ENCODE measurements at regions not wholly inside any gene's neighbourhood (a gene's known extent, or its start where the extent isn't known, plus 50 kb on each side); places are given as distances from the start of the nearest gene placed in this dataset.

GRCh38 chr4:123503698-123504363 lies 107.2 kb downstream of the SPRY1 start:
- H3K9ac ChIP-seq (ENCODE audit: low read length) = no peak overlapping the region
- no peak overlapping the region for H3K4me3 ChIP-seq (ENCODE audit: low read depth in 1 of 2, low read length in 2 of 2)
- no peaks in the 10 kb centered on the region for H3K9me3 ChIP-seq (ENCODE audit: low read length)
- peaks cover 7% of the 10 kb centered on the region for H3K4me1 ChIP-seq (ENCODE audit: insufficient read depth, low read length)
- H3K27me3 ChIP-seq (ENCODE audit: control insufficient read depth in 1 of 2, insufficient read depth in 2 of 2, low read length in 2 of 2) = no peaks in the 10 kb centered on the region
- H3K36me3 ChIP-seq (ENCODE audit: insufficient read depth, low read length) = no peaks in the 10 kb centered on the region
- H3K27ac ChIP-seq (ENCODE audit: low read depth, low read length) = no peak overlapping the region

GRCh38 chr4:123505095-123506010 lies 108.8 kb downstream of the SPRY1 start:
- Histone ChIP-seq H3K27me3 (ENCODE audit: control insufficient read depth in 1 of 2, insufficient read depth in 2 of 2, low read length in 2 of 2) (no peaks in the 10 kb centered on the region), H3K9me3 (ENCODE audit: low read length) (no peaks in the 10 kb centered on the region), H3K4me3 (ENCODE audit: low read depth in 1 of 2, low read length in 2 of 2) (peak overlapping the region; percentile 28 to 64), H3K4me1 (ENCODE audit: insufficient read depth, low read length) (peaks cover 7% of the 10 kb centered on the region), H3K36me3 (ENCODE audit: insufficient read depth, low read length) (no peaks in the 10 kb centered on the region), H3K9ac (ENCODE audit: low read length) (peak overlapping the region; percentile 37), H3K27ac (ENCODE audit: low read depth, low read length) (peak overlapping the region; percentile 45)

- Histone ChIP-seq H3K36me3 (ENCODE audit: insufficient read depth, low read length) (no peaks in the 10 kb centered on the region), H3K27me3 (ENCODE audit: control insufficient read depth in 1 of 2, insufficient read depth in 2 of 2, low read length in 2 of 2) (no peaks in the 10 kb centered on the region), H3K4me3 (ENCODE audit: low read depth in 1 of 2, low read length in 2 of 2) (peak overlapping the region; percentile 28 to 64), H3K9ac (ENCODE audit: low read length) (no peak overlapping the region), H3K4me1 (ENCODE audit: insufficient read depth, low read length) (peaks cover 7% of the 10 kb centered on the region), H3K9me3 (ENCODE audit: low read length) (no peaks in the 10 kb centered on the region), H3K27ac (ENCODE audit: low read depth, low read length) (peak overlapping the region; percentile 13)
Measured at GRCh38 chr4:123506011-123506695, 109.6 kb downstream of the SPRY1 start.

GRCh38 chr4:123507376-123507775 lies 110.8 kb downstream of the SPRY1 start:
- peaks cover 7% of the 10 kb centered on the region for H3K4me1 ChIP-seq (ENCODE audit: insufficient read depth, low read length)

GRCh38 chr4:123510221-123510620 lies 113.6 kb downstream of the SPRY1 start:
- Histone ChIP-seq H3K36me3 (ENCODE audit: insufficient read depth, low read length) (no peaks in the 10 kb centered on the region), H3K9ac (ENCODE audit: low read length) (no peak overlapping the region), H3K9me3 (ENCODE audit: low read length) (no peaks in the 10 kb centered on the region), H3K4me3 (ENCODE audit: low read depth in 1 of 2, low read length in 2 of 2) (no peak overlapping the region), H3K27ac (ENCODE audit: low read depth, low read length) (no peak overlapping the region), H3K27me3 (ENCODE audit: control insufficient read depth in 1 of 2, insufficient read depth in 2 of 2, low read length in 2 of 2) (no peaks in the 10 kb centered on the region), H3K4me1 (ENCODE audit: insufficient read depth, low read length) (peaks cover 7% of the 10 kb centered on the region)

More at GRCh38 chr4:123507376-123507775, 110.8 kb downstream of the SPRY1 start:
- Histone ChIP-seq H3K27ac (ENCODE audit: low read depth, low read length) (no peak overlapping the region), H3K27me3 (ENCODE audit: control insufficient read depth in 1 of 2, insufficient read depth in 2 of 2, low read length in 2 of 2) (no peaks in the 10 kb centered on the region), H3K4me3 (ENCODE audit: low read depth in 1 of 2, low read length in 2 of 2) (no peak overlapping the region), H3K36me3 (ENCODE audit: insufficient read depth, low read length) (no peaks in the 10 kb centered on the region), H3K9me3 (ENCODE audit: low read length) (no peaks in the 10 kb centered on the region), H3K9ac (ENCODE audit: low read length) (no peak overlapping the region)

- Histone ChIP-seq H3K9me3 (ENCODE audit: low read length) (no peaks in the 10 kb centered on the region), H3K9ac (ENCODE audit: low read length) (no peak overlapping the region), H3K4me1 (ENCODE audit: insufficient read depth, low read length) (peaks cover 7% of the 10 kb centered on the region), H3K27me3 (ENCODE audit: control insufficient read depth in 1 of 2, insufficient read depth in 2 of 2, low read length in 2 of 2) (no peaks in the 10 kb centered on the region), H3K27ac (ENCODE audit: low read depth, low read length) (no peak overlapping the region), H3K4me3 (ENCODE audit: low read depth in 1 of 2, low read length in 2 of 2) (no peak overlapping the region), H3K36me3 (ENCODE audit: insufficient read depth, low read length) (no peaks in the 10 kb centered on the region)
Measured at GRCh38 chr4:123510659-123511058, 114.1 kb downstream of the SPRY1 start.

- no peaks in the 10 kb centered on the region for H3K36me3 ChIP-seq (ENCODE audit: insufficient read depth, low read length)
Measured at GRCh38 chr4:123516576-123516975, 120.0 kb downstream of the SPRY1 start.

GRCh38 chr4:123517176-123517575 lies 120.6 kb downstream of the SPRY1 start:
- H3K36me3 ChIP-seq (ENCODE audit: insufficient read depth, low read length) = no peaks in the 10 kb centered on the region
- H3K4me3 ChIP-seq (ENCODE audit: low read depth in 1 of 2, low read length in 2 of 2) = no peak overlapping the region
- no peak overlapping the region for H3K27ac ChIP-seq (ENCODE audit: low read depth, low read length)
- H3K4me1 ChIP-seq (ENCODE audit: insufficient read depth, low read length) = no peaks in the 10 kb centered on the region
- no peak overlapping the region for H3K9ac ChIP-seq (ENCODE audit: low read length)
- H3K27me3 ChIP-seq (ENCODE audit: control insufficient read depth in 1 of 2, insufficient read depth in 2 of 2, low read length in 2 of 2) = no peaks in the 10 kb centered on the region
- H3K9me3 ChIP-seq (ENCODE audit: low read length) = no peaks in the 10 kb centered on the region

More at GRCh38 chr4:123516576-123516975, 120.0 kb downstream of the SPRY1 start:
- H3K4me3 ChIP-seq (ENCODE audit: low read depth in 1 of 2, low read length in 2 of 2) = no peak overlapping the region
- no peaks in the 10 kb centered on the region for H3K9me3 ChIP-seq (ENCODE audit: low read length)
- H3K27me3 ChIP-seq (ENCODE audit: control insufficient read depth in 1 of 2, insufficient read depth in 2 of 2, low read length in 2 of 2) = no peaks in the 10 kb centered on the region
- no peak overlapping the region for H3K27ac ChIP-seq (ENCODE audit: low read depth, low read length)
- H3K9ac ChIP-seq (ENCODE audit: low read length) = no peak overlapping the region
- no peaks in the 10 kb centered on the region for H3K4me1 ChIP-seq (ENCODE audit: insufficient read depth, low read length)

GRCh38 chr4:123517971-123518370 lies 121.4 kb downstream of the SPRY1 start:
- no peaks in the 10 kb centered on the region for H3K36me3 ChIP-seq (ENCODE audit: insufficient read depth, low read length)
- no peaks in the 10 kb centered on the region for H3K27me3 ChIP-seq (ENCODE audit: control insufficient read depth in 1 of 2, insufficient read depth in 2 of 2, low read length in 2 of 2)
- no peaks in the 10 kb centered on the region for H3K9me3 ChIP-seq (ENCODE audit: low read length)
- no peak overlapping the region for H3K9ac ChIP-seq (ENCODE audit: low read length)
- no peak overlapping the region for H3K4me3 ChIP-seq (ENCODE audit: low read depth in 1 of 2, low read length in 2 of 2)
- no peaks in the 10 kb centered on the region for H3K4me1 ChIP-seq (ENCODE audit: insufficient read depth, low read length)
- no peak overlapping the region for H3K27ac ChIP-seq (ENCODE audit: low read depth, low read length)

GRCh38 chr4:123520325-123520724 lies 123.7 kb downstream of the SPRY1 start:
- Histone ChIP-seq H3K36me3 (ENCODE audit: insufficient read depth, low read length) (no peaks in the 10 kb centered on the region), H3K9me3 (ENCODE audit: low read length) (no peaks in the 10 kb centered on the region), H3K9ac (ENCODE audit: low read length) (no peak overlapping the region)

GRCh38 chr4:123522081-123522480 lies 125.5 kb downstream of the SPRY1 start:
- H3K9ac ChIP-seq (ENCODE audit: low read length) = no peak overlapping the region
- no peaks in the 10 kb centered on the region for H3K36me3 ChIP-seq (ENCODE audit: insufficient read depth, low read length)
- H3K4me1 ChIP-seq (ENCODE audit: insufficient read depth, low read length) = no peaks in the 10 kb centered on the region
- H3K4me3 ChIP-seq (ENCODE audit: low read depth in 1 of 2, low read length in 2 of 2) = no peak overlapping the region
- no peaks in the 10 kb centered on the region for H3K9me3 ChIP-seq (ENCODE audit: low read length)
- no peak overlapping the region for H3K27ac ChIP-seq (ENCODE audit: low read depth, low read length)
- H3K27me3 ChIP-seq (ENCODE audit: control insufficient read depth in 1 of 2, insufficient read depth in 2 of 2, low read length in 2 of 2) = no peaks in the 10 kb centered on the region

More at GRCh38 chr4:123520325-123520724, 123.7 kb downstream of the SPRY1 start:
- no peak overlapping the region for H3K27ac ChIP-seq (ENCODE audit: low read depth, low read length)
- H3K4me1 ChIP-seq (ENCODE audit: insufficient read depth, low read length) = no peaks in the 10 kb centered on the region
- H3K27me3 ChIP-seq (ENCODE audit: control insufficient read depth in 1 of 2, insufficient read depth in 2 of 2, low read length in 2 of 2) = no peaks in the 10 kb centered on the region
- H3K4me3 ChIP-seq (ENCODE audit: low read depth in 1 of 2, low read length in 2 of 2) = no peak overlapping the region

Data from muscle layer of colon (tissue), 2 donors.